H9 (cell line): ENCODE measurements at regions not wholly inside any gene's neighbourhood (a gene's known extent, or its start where the extent isn't known, plus 50 kb on each side); places are given as distances from the start of the nearest gene placed in this dataset.

Experiments
- DNase-seq: peaks from one replicate; pipeline ENCODE4 v3.0.0-alpha.2; 2017
- H2AFZ ChIP-seq: one replicate; pipeline ENCODE4 v1.6.1; 2013; ENCODE audit warnings: mild to moderate bottlenecking, low read length, control low read depth, moderate library complexity
- H2AK5ac ChIP-seq: 2 replicates; pipeline ENCODE4 v1.6.1; 2013; ENCODE audit warnings: low read length, control low read depth, mixed read lengths; ENCODE audit not compliant: insufficient read length
- H2BK120ac ChIP-seq: one replicate; pipeline ENCODE4 v1.6.1; 2013; ENCODE audit warnings: low read depth, mild to moderate bottlenecking, low read length, control low read depth, inconsistent platforms; ENCODE audit not compliant: poor library complexity, severe bottlenecking
- H2BK12ac ChIP-seq: 2 replicates; pipeline ENCODE4 v1.6.1; 2013; ENCODE audit warnings: low read length, control low read depth, mixed read lengths, low read depth; ENCODE audit not compliant: insufficient read length
- H2BK15ac ChIP-seq: 2 replicates; pipeline ENCODE4 v1.6.1; 2013; ENCODE audit warnings: low read depth, low read length, control low read depth
- H2BK20ac ChIP-seq: one replicate; pipeline ENCODE4 v1.6.1; 2013; ENCODE audit warnings: low read depth, mild to moderate bottlenecking, low read length, control low read depth, inconsistent platforms; ENCODE audit not compliant: poor library complexity, severe bottlenecking
- H2BK5ac ChIP-seq: 2 replicates; pipeline ENCODE4 v1.6.1; 2013; ENCODE audit warnings: low read length, control low read depth, mixed read lengths; ENCODE audit not compliant: insufficient read length
- H3K14ac ChIP-seq: 2 replicates; pipeline ENCODE4 v1.6.1; 2013; ENCODE audit warnings: low read length, control low read depth; ENCODE audit not compliant: insufficient read depth
- H3K18ac ChIP-seq: 2 replicates; pipeline ENCODE4 v1.6.1; 2013; ENCODE audit warnings: low read depth, mild to moderate bottlenecking, mixed read lengths, low read length, control low read depth; ENCODE audit not compliant: insufficient read length
- H3K23ac ChIP-seq: 2 replicates; pipeline ENCODE4 v1.6.1; 2013; ENCODE audit warnings: low read length, control low read depth, mixed read lengths, low read depth; ENCODE audit not compliant: insufficient read length
- H3K23me2 ChIP-seq: 2 replicates; pipeline ENCODE4 v1.6.1; 2013; ENCODE audit warnings: low read depth, mild to moderate bottlenecking, mixed read lengths, low read length, control low read depth; ENCODE audit not compliant: insufficient read length, poor library complexity, severe bottlenecking
- H3K27ac ChIP-seq: 2 replicates; pipeline ENCODE4 v1.5.1; 2013; ENCODE audit warnings: low read length, control low read depth, mixed read lengths, low read depth; ENCODE audit not compliant: insufficient read length
- H3K27me3 ChIP-seq: 2 replicates; pipeline ENCODE4 v1.6.1; 2013; ENCODE audit warnings: low read length, control low read depth, inconsistent platforms; ENCODE audit not compliant: insufficient read depth
- H3K4ac ChIP-seq: 2 replicates; pipeline ENCODE4 v1.6.1; 2013; ENCODE audit warnings: low read depth, mild to moderate bottlenecking, control low read depth, inconsistent platforms, low read length, moderate library complexity
- H3K4me1 ChIP-seq: 2 replicates; pipeline ENCODE4 v1.6.1; 2013; ENCODE audit warnings: low read length, control low read depth, inconsistent platforms; ENCODE audit not compliant: insufficient read depth
- H3K4me2 ChIP-seq: 2 replicates; pipeline ENCODE4 v1.6.1; 2013; ENCODE audit warnings: low read length, control low read depth, mixed read lengths; ENCODE audit not compliant: insufficient read length, insufficient read depth
- H3K56ac ChIP-seq: 2 replicates; pipeline ENCODE4 v1.6.1; 2013; ENCODE audit warnings: low read depth, mild to moderate bottlenecking, mixed read lengths, low read length, control low read depth; ENCODE audit not compliant: insufficient read length
- H3K79me1 ChIP-seq: 2 replicates; pipeline ENCODE4 v1.6.1; 2013; ENCODE audit warnings: low read depth, mild to moderate bottlenecking, moderate library complexity, low read length, control low read depth, inconsistent platforms; ENCODE audit not compliant: insufficient read depth, poor library complexity, severe bottlenecking
- H3K79me2 ChIP-seq: 2 replicates; pipeline ENCODE4 v1.6.1; 2013; ENCODE audit warnings: low read length, control low read depth, inconsistent platforms; ENCODE audit not compliant: insufficient read depth
- H3K9ac ChIP-seq: 2 replicates; pipeline ENCODE4 v1.6.1; 2013; ENCODE audit warnings: low read length, control low read depth, mixed read lengths; ENCODE audit not compliant: insufficient read length; ENCODE audit errors: extremely low read depth
- H3K9me3 ChIP-seq: one replicate; pipeline ENCODE4 v1.6.1; 2013; ENCODE audit warnings: low read depth, low read length, inconsistent platforms; ENCODE audit not compliant: control insufficient read depth
- H3T11ph ChIP-seq: one replicate; pipeline ENCODE4 v1.6.1; 2013; ENCODE audit warnings: mild to moderate bottlenecking, low read length, control low read depth, inconsistent platforms
- H4K20me1 ChIP-seq: one replicate; pipeline ENCODE4 v1.6.1; 2013; ENCODE audit not compliant: control insufficient read depth, insufficient read length, insufficient read depth
- H4K5ac ChIP-seq: 2 replicates; pipeline ENCODE4 v1.6.1; 2013; ENCODE audit warnings: low read depth, mild to moderate bottlenecking, mixed read lengths, low read length, control low read depth; ENCODE audit not compliant: insufficient read length
- H4K8ac ChIP-seq: replicated peaks from 2 replicates; pipeline ENCODE4 v1.6.1; 2013; ENCODE audit warnings: low read length, control low read depth, mixed read lengths, low read depth; ENCODE audit not compliant: insufficient read length
- H4K91ac ChIP-seq: 2 replicates; pipeline ENCODE4 v1.6.1; 2013; ENCODE audit warnings: low read depth, mild to moderate bottlenecking, moderate library complexity, mixed read lengths, low read length, control low read depth; ENCODE audit not compliant: insufficient read length
- H3K27ac Mint-ChIP-seq, 3 experiments: 2 replicates in 2 of 3; 3 replicates in 1 of 3; pipeline ENCODE4 v1.8.0; 2020 to 2021; ENCODE audit warnings: mixed read lengths in 3 of 3, mild to moderate bottlenecking in 1 of 3, moderate library complexity in 1 of 3
- H3K27me3 Mint-ChIP-seq: 2 replicates; pipeline ENCODE4 v1.8.0; 2021; ENCODE audit warnings: low read depth, mild to moderate bottlenecking, moderate library complexity, mixed read lengths
- H3K36me3 Mint-ChIP-seq, 3 experiments: 2 replicates in 2 of 3; 3 replicates in 1 of 3; pipeline ENCODE4 v1.8.0; 2020 to 2021; ENCODE audit warnings: low read depth in 3 of 3, mixed read lengths in 3 of 3; ENCODE audit not compliant: insufficient read depth in 1 of 3
- H3K4me1 Mint-ChIP-seq, 2 experiments: 2 replicates each; pipeline ENCODE4 v1.8.0; 2020; ENCODE audit warnings: mixed read lengths in 2 of 2
- H3K4me3 Mint-ChIP-seq, 2 experiments: 2 replicates in 1 of 2; 3 replicates in 1 of 2; pipeline ENCODE4 v1.8.0; 2020 to 2021; ENCODE audit warnings: mild to moderate bottlenecking in 2 of 2, mixed read lengths in 2 of 2, moderate library complexity in 1 of 2
- H3K9me3 Mint-ChIP-seq, 2 experiments: 2 replicates in 1 of 2; 3 replicates in 1 of 2; pipeline ENCODE4 v1.8.0; 2020; ENCODE audit warnings: mild to moderate bottlenecking in 2 of 2, mixed read lengths in 2 of 2, moderate library complexity in 1 of 2
- TF ChIP-seq, protein P1 (sequence below): fragments of 200-600 bp; sonication (generic); conservative IDR thresholded peaks from 3 replicates; pipeline ENCODE4 v1.8.0; 2021; ENCODE audit warnings: antibody characterized with exemption, mild to moderate bottlenecking

DNA sequence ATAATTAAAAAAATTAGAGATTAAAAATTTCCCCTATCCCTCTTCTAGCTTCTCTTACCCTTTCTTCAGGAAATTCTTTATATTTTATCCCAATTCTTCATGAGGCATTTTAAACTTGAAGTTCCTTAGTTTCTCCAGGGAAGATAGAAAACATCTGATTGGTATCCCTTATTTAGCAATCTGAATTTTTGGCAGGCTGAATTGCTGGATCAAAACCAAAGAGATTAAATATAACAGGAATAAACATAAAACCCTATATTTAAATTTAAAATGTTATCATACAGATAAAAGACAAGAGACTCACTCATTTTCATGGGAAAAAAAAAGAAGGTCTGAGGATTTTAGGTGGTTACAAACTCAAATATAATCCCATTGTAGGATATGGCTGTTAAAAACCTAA, 204.2 kb downstream of the CHRM3 start:
- no peaks in the 10 kb centered on the region for H3K4me1 Mint-ChIP-seq
- H3K4me1 ChIP-seq, result no peaks in the 10 kb centered on the region
- H3T11ph ChIP-seq, result no peak overlapping the region
- H3K9me3 Mint-ChIP-seq, result no peaks in the 10 kb centered on the region
- H2BK12ac ChIP-seq, result no peak overlapping the region
- no peak overlapping the region for H4K8ac ChIP-seq
- no peak overlapping the region for H3K4me2 ChIP-seq
- H3K9me3 ChIP-seq, result no peaks in the 10 kb centered on the region
- no peak overlapping the region for H4K91ac ChIP-seq
- H3K4me3 Mint-ChIP-seq, result no peak overlapping the region
- no peaks in the 10 kb centered on the region for H3K23me2 ChIP-seq
- H2BK20ac ChIP-seq, result no peak overlapping the region
- H3K4ac ChIP-seq, result no peak overlapping the region
- no peak overlapping the region for H2BK15ac ChIP-seq
- no peak overlapping the region for H3K9ac ChIP-seq
- H3K36me3 Mint-ChIP-seq, result no peaks in the 10 kb centered on the region
- H4K20me1 ChIP-seq, result no peaks in the 10 kb centered on the region
- H3K27me3 ChIP-seq, result no peaks in the 10 kb centered on the region
- H3K79me1 ChIP-seq, result no peaks in the 10 kb centered on the region
- H2BK120ac ChIP-seq, result no peak overlapping the region
- no peak overlapping the region for H3K23ac ChIP-seq
- no peak overlapping the region for H3K14ac ChIP-seq
- H3K18ac ChIP-seq, result no peak overlapping the region
- no peak overlapping the region for H3K56ac ChIP-seq
- TF ChIP-seq, protein P1, sequence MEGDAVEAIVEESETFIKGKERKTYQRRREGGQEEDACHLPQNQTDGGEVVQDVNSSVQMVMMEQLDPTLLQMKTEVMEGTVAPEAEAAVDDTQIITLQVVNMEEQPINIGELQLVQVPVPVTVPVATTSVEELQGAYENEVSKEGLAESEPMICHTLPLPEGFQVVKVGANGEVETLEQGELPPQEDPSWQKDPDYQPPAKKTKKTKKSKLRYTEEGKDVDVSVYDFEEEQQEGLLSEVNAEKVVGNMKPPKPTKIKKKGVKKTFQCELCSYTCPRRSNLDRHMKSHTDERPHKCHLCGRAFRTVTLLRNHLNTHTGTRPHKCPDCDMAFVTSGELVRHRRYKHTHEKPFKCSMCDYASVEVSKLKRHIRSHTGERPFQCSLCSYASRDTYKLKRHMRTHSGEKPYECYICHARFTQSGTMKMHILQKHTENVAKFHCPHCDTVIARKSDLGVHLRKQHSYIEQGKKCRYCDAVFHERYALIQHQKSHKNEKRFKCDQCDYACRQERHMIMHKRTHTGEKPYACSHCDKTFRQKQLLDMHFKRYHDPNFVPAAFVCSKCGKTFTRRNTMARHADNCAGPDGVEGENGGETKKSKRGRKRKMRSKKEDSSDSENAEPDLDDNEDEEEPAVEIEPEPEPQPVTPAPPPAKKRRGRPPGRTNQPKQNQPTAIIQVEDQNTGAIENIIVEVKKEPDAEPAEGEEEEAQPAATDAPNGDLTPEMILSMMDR, result no peak
- no peaks in the 10 kb centered on the region for H3K27me3 Mint-ChIP-seq
- no peak overlapping the region for H2BK5ac ChIP-seq
- H2AFZ ChIP-seq, result no peak overlapping the region
- no peak overlapping the region for H3K27ac Mint-ChIP-seq
- H2AK5ac ChIP-seq, result no peak overlapping the region
- no peak overlapping the region for H4K5ac ChIP-seq
- H3K27ac ChIP-seq, result no peak overlapping the region
- no peak for DNase-seq
- H3K79me2 ChIP-seq, result no peaks in the 10 kb centered on the region
